WTC11 (cell line): ENCODE measurements at regions not wholly inside any gene's neighbourhood (a gene's known extent, or its start where the extent isn't known, plus 50 kb on each side); places are given as distances from the start of the nearest gene placed in this dataset.

Experiments
- ATAC-seq: fragments of 200-7000 bp; cut with Tn5 transposase; 2 replicates; pipeline ENCODE4 v1.10.0; 2021; ENCODE audit warnings: mild to moderate bottlenecking, moderate library complexity
- CTCF ChIA-PET: fragments of 300-600 bp; sonication (Branson Sonifier 250); formaldehyde crosslinking; loops from one replicate; lab custom pipeline; 2021; ENCODE audit warnings: antibody characterized with exemption; lab: Charles Lee
- POLR2A ChIA-PET: fragments of 350-600 bp; sonication (Branson Sonifier 250); formaldehyde crosslinking; loops from one replicate; lab custom pipeline; 2021; ENCODE audit warnings: antibody characterized with exemption; lab: Charles Lee
- DNase-seq: peaks from one replicate; pipeline ENCODE4 v3.0.0; 2021; ENCODE audit warnings: low spot score
- H3K27ac Mint-ChIP-seq: 2 replicates; pipeline ENCODE4 v1.8.0; 2021; ENCODE audit warnings: mixed read lengths
- H3K27me3 Mint-ChIP-seq: 2 replicates; pipeline ENCODE4 v1.8.0; 2021; ENCODE audit warnings: low read depth, mild to moderate bottlenecking, moderate library complexity, mixed read lengths
- H3K36me3 Mint-ChIP-seq: 2 replicates; pipeline ENCODE4 v1.8.0; 2021; ENCODE audit warnings: mixed read lengths
- H3K4me1 Mint-ChIP-seq: 2 replicates; pipeline ENCODE4 v1.8.0; 2022; ENCODE audit warnings: mixed read lengths
- H3K4me3 Mint-ChIP-seq: 2 replicates; pipeline ENCODE4 v1.8.0; 2021; ENCODE audit warnings: mild to moderate bottlenecking, moderate library complexity, mixed read lengths
- H3K9me3 Mint-ChIP-seq: 2 replicates; pipeline ENCODE4 v1.8.0; 2021; ENCODE audit warnings: mixed read lengths
- AR ChIP-seq: fragments of 250-450 bp; sonication (Bioruptor Pico); IDR thresholded peaks from 2 replicates; pipeline ENCODE4 v1.9.0; 2021; ENCODE audit warnings: mild to moderate bottlenecking
- ATF6 ChIP-seq: sonication (generic); formaldehyde crosslinking; IDR thresholded peaks from 2 replicates; pipeline ENCODE4 v1.8.1; 2023; ENCODE audit warnings: mild to moderate bottlenecking, missing genetic modification reagents
- CBFB ChIP-seq: sonication (generic); formaldehyde crosslinking; IDR thresholded peaks from 2 replicates; pipeline ENCODE4 v1.8.1; 2022; ENCODE audit warnings: mild to moderate bottlenecking, low read depth, missing genetic modification reagents
- CDX4 ChIP-seq: fragments of 250-450 bp; sonication (Bioruptor Pico); IDR thresholded peaks from 2 replicates; pipeline ENCODE4 v1.9.0; 2021; ENCODE audit warnings: moderate library complexity, mild to moderate bottlenecking, inconsistent platforms, borderline replicate concordance
- CREM ChIP-seq: sonication (generic); formaldehyde crosslinking; IDR thresholded peaks from 2 replicates; pipeline ENCODE4 v1.8.1; 2022; ENCODE audit warnings: mild to moderate bottlenecking, missing genetic modification reagents, moderate library complexity
- E2F5 ChIP-seq: sonication (generic); formaldehyde crosslinking; IDR thresholded peaks from 2 replicates; pipeline ENCODE4 v1.8.1; 2022; ENCODE audit warnings: mild to moderate bottlenecking, moderate library complexity, missing genetic modification reagents
- IRF1 ChIP-seq: sonication (generic); formaldehyde crosslinking; IDR thresholded peaks from 2 replicates; pipeline ENCODE4 v1.8.0; 2023; ENCODE audit warnings: missing genetic modification reagents
- KAT7 ChIP-seq: sonication (generic); formaldehyde crosslinking; IDR thresholded peaks from 2 replicates; pipeline ENCODE4 v1.8.1; 2023; ENCODE audit warnings: missing genetic modification reagents, mild to moderate bottlenecking, borderline replicate concordance
- NR2C2 ChIP-seq: sonication (generic); formaldehyde crosslinking; IDR thresholded peaks from 2 replicates; pipeline ENCODE4 v1.8.0; 2022; ENCODE audit warnings: mild to moderate bottlenecking, missing genetic modification reagents
- PRDM15 ChIP-seq: sonication (generic); formaldehyde crosslinking; IDR thresholded peaks from 2 replicates; pipeline ENCODE4 v1.8.0; 2022; ENCODE audit warnings: missing genetic modification reagents
- PREB ChIP-seq: sonication (generic); formaldehyde crosslinking; IDR thresholded peaks from 2 replicates; pipeline ENCODE4 v1.8.1; 2022; ENCODE audit warnings: mild to moderate bottlenecking, missing genetic modification reagents, moderate library complexity, borderline replicate concordance
- RELA ChIP-seq: sonication (generic); formaldehyde crosslinking; IDR thresholded peaks from 2 replicates; pipeline ENCODE4 v1.8.1; 2022; ENCODE audit warnings: missing genetic modification reagents, mild to moderate bottlenecking, borderline replicate concordance
- RORB ChIP-seq: fragments of 250-450 bp; sonication (Bioruptor Pico); IDR thresholded peaks from 2 replicates; pipeline ENCODE4 v1.9.0; 2021; ENCODE audit warnings: mild to moderate bottlenecking
- USF1 ChIP-seq: sonication (generic); formaldehyde crosslinking; IDR thresholded peaks from 2 replicates; pipeline ENCODE4 v1.8.0; 2022; ENCODE audit warnings: mild to moderate bottlenecking, missing genetic modification reagents
- USF2 ChIP-seq: sonication (generic); formaldehyde crosslinking; IDR thresholded peaks from 2 replicates; pipeline ENCODE4 v1.8.1; 2023; ENCODE audit warnings: mild to moderate bottlenecking, missing genetic modification reagents, moderate library complexity
- ZBTB21 ChIP-seq: sonication (generic); formaldehyde crosslinking; IDR thresholded peaks from 2 replicates; pipeline ENCODE4 v1.8.1; 2023; ENCODE audit warnings: mild to moderate bottlenecking, missing genetic modification reagents, borderline replicate concordance
- ZMAT4 ChIP-seq: fragments of 250-450 bp; sonication (Bioruptor Pico); IDR thresholded peaks from 2 replicates; pipeline ENCODE4 v1.9.0; 2021; ENCODE audit warnings: mild to moderate bottlenecking
- ZNF232 ChIP-seq: sonication (generic); formaldehyde crosslinking; IDR thresholded peaks from 2 replicates; pipeline ENCODE4 v1.8.0; 2022; ENCODE audit warnings: mild to moderate bottlenecking, missing genetic modification reagents
- ZNF416 ChIP-seq: fragments of 250-450 bp; sonication (Bioruptor Pico); IDR thresholded peaks from 2 replicates; pipeline ENCODE4 v1.9.0; 2021; ENCODE audit warnings: mild to moderate bottlenecking, inconsistent platforms

- no peak for TF ChIP-seq CDX4 (CRISPR knock-in tag)
- TF ChIP-seq CBFB (CRISPR knock-in tag) = no peak
- TF ChIP-seq ZBTB21 (CRISPR knock-in tag) = no peak
- no peak for TF ChIP-seq ZNF416 (CRISPR knock-in tag)
- no peak for TF ChIP-seq PRDM15
- no peak for TF ChIP-seq USF1 (CRISPR knock-in tag)
- no peak for TF ChIP-seq KAT7 (CRISPR knock-in tag)
These were observed 83.5 kb upstream of the CCN6 start (continued) for GRCh38 chr6:111970426-111970825.

GRCh38 chr6:111971181-111971841, 82.6 kb upstream of the CCN6 start:
- POLR2A ChIA-PET = no interaction called here
- Mint-ChIP-seq H3K27ac (no peak overlapping the region; the same call in 1 of the 2 replicates), H3K9me3 (no peaks in the 10 kb centered on the region)
- TF ChIP-seq CREM (CRISPR knock-in tag) (no peak), RELA (no peak), PREB (no peak), ATF6 (CRISPR knock-in tag) (no peak), IRF1 (CRISPR knock-in tag) (no peak), ZNF232 (no peak), NR2C2 (CRISPR knock-in tag) (no peak), ZMAT4 (CRISPR knock-in tag) (no peak), E2F5 (no peak), USF2 (CRISPR knock-in tag) (no peak), AR (CRISPR knock-in tag) (no peak), ZBTB21 (CRISPR knock-in tag) (no peak), USF1 (CRISPR knock-in tag) (no peak), RORB (CRISPR knock-in tag) (no peak)

More at GRCh38 chr6:111971181-111971841, 82.6 kb upstream of the CCN6 start:
- CTCF ChIA-PET = no interaction called here
- DNase-seq (no peak), ATAC-seq (no peak)
- Mint-ChIP-seq H3K4me3 (no peak overlapping the region), H3K27me3 (peaks cover 4% of the 10 kb centered on the region), H3K4me1 (peaks cover 18% of the 10 kb centered on the region), H3K36me3 (no peaks in the 10 kb centered on the region)
